ENCODE measurements at regions not wholly inside any gene's neighbourhood (a gene's known extent, or its start where the extent isn't known, plus 50 kb on each side); places are given as distances from the start of the nearest gene placed in this dataset.

DNA sequence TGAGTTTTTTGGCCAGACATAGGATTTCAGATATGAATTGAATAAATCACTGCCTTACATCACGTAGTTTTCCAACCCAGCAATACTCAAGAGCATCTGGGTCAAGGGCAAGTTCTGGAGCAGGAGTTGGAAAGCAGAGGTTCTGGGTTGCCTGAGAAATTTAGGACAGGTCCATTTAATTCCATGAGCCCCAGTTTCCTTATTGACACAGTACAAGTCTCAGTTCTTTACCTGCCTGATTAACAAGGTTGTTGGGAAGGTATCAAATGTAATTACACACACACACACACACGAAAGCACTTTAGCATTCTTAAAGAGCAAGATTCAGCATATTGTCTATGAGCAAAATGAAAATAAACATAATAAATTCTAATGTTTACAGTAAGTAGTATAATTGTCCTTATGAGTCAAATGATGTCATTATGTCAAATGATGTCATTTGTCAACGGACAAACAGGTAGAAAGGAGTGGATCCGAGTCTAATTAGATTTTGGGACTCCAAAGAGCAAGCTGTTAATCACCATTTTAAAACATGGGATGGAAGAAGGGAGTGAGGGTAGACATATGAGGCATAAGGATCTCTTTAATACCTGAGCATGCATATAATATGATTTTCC lies 268.4 kb upstream of the ARGLU1 start:
- H3K9me3 ChIP-seq (ENCODE audit: low read length), result no peaks in the 10 kb centered on the region
- no peak overlapping the region for H2AFZ ChIP-seq (ENCODE audit: low read depth, low read length)
- H3K9ac ChIP-seq (ENCODE audit: low read length), result no peak overlapping the region
- no peaks in the 10 kb centered on the region for H4K20me1 ChIP-seq (ENCODE audit: insufficient read depth)
- no peaks in the 10 kb centered on the region for H3F3A ChIP-seq (ENCODE audit: insufficient read depth, low read length, poor library complexity, severe bottlenecking)
- H3K79me2 ChIP-seq (replicated peaks; ENCODE audit: insufficient read depth, low read length), result no peaks in the 10 kb centered on the region
- H3K4me2 ChIP-seq (ENCODE audit: low read length), result no peak overlapping the region
- H3K27me3 ChIP-seq (ENCODE audit: insufficient read depth, low read depth, low read length), result no peaks in the 10 kb centered on the region
- H3K9me2 ChIP-seq (ENCODE audit: insufficient read depth, low read length), result no peaks in the 10 kb centered on the region
- H3K36me3 ChIP-seq (ENCODE audit: insufficient read depth, low read length), result no peaks in the 10 kb centered on the region
- TF ChIP-seq RAD21 (conservative IDR thresholded peaks at IDR 0.05) (no peak), EP300 (conservative IDR thresholded peaks at IDR 0.05; ENCODE audit: poor library complexity, severe bottlenecking) (no peak)
- H3K4me3 ChIP-seq (ENCODE audit: low read length), result no peak overlapping the region
- H3K27ac ChIP-seq (ENCODE audit: low read length), result no peak overlapping the region

DNA sequence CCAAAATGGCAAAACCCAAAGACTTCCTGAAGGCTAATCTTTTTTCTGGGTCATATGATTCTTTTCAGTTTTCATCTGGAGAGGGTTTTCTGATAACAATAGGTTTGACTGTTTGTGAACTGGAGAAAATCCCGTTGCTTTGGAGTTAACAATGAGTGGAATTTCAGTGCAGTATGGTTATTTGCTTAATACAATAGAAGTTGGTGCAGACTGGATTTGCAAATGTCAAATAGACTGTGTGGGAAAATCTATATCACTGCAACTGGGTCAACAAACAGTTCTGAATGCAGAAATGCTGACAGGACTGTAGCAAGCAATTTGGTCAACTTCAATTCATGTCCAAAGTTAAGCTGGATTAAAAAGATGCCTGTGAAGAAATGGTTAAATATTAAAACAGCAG lies 267.5 kb upstream of the ARGLU1 start:
- Histone ChIP-seq H3K9ac (ENCODE audit: low read length) (no peak overlapping the region), H4K20me1 (ENCODE audit: insufficient read depth) (no peaks in the 10 kb centered on the region), H3K9me3 (ENCODE audit: low read length) (no peaks in the 10 kb centered on the region), H3K4me3 (ENCODE audit: low read length) (no peak overlapping the region), H3K27ac (ENCODE audit: low read length) (no peak overlapping the region), H3K9me2 (ENCODE audit: insufficient read depth, low read length) (no peaks in the 10 kb centered on the region), H3K36me3 (ENCODE audit: insufficient read depth, low read length) (no peaks in the 10 kb centered on the region), H3K4me2 (ENCODE audit: low read length) (no peak overlapping the region), H2AFZ (ENCODE audit: low read depth, low read length) (no peak overlapping the region), H3F3A (ENCODE audit: insufficient read depth, low read length, poor library complexity, severe bottlenecking) (no peaks in the 10 kb centered on the region), H3K27me3 (ENCODE audit: insufficient read depth, low read depth, low read length) (no peaks in the 10 kb centered on the region), H3K79me2 (replicated peaks; ENCODE audit: insufficient read depth, low read length) (no peaks in the 10 kb centered on the region)
- TF ChIP-seq SMC3 (conservative IDR thresholded peaks at IDR 0.05; ENCODE audit: poor library complexity), result no peak
- no peak for TF ChIP-seq EZH2 (IDR thresholded peaks at IDR 0.05; ENCODE audit: borderline replicate concordance, insufficient read depth, low read length, poor library complexity, severe bottlenecking)
- TF ChIP-seq CTCF (IDR thresholded peaks at IDR 0.05; ENCODE audit: poor library complexity, severe bottlenecking), result no peak
- TF ChIP-seq RAD21 (conservative IDR thresholded peaks at IDR 0.05), result no peak
- no peak for TF ChIP-seq EP300 (conservative IDR thresholded peaks at IDR 0.05; ENCODE audit: poor library complexity, severe bottlenecking)
- no peak for TF ChIP-seq REST (IDR thresholded peaks at IDR 0.05; ENCODE audit: borderline replicate concordance)
- TF ChIP-seq POLR2AphosphoS5 (IDR thresholded peaks at IDR 0.05), result no peak
- no peak for TF ChIP-seq TAF1 (IDR thresholded peaks at IDR 0.05; ENCODE audit: low read depth)
- no peak for TF ChIP-seq MXI1 (conservative IDR thresholded peaks at IDR 0.05; ENCODE audit: poor library complexity, severe bottlenecking)

All from neural cell (in vitro differentiated cells).